NOMO-1 (cell line): ENCODE measurements at regions not wholly inside any gene's neighbourhood (a gene's known extent, or its start where the extent isn't known, plus 50 kb on each side); places are given as distances from the start of the nearest gene placed in this dataset.
"Not testable (repeated sequence)": the region's sequence is repeated elsewhere in the genome, so short reads cannot be mapped to it uniquely, and the experiment has no call there.

ENCODE experiments used
- DNase-seq, 2 experiments: peaks; one replicate each; lab custom pipeline; 2025; ENCODE audit not compliant: unreplicated experiment in 2 of 2; lab: John Stamatoyannopoulos, UW

- no peak for DNase-seq
Measured at GRCh38 chr12:105479710-105480109, 149.2 kb downstream of the C12orf75 start.

GRCh38 chr12:105480162-105480561 is 149.7 kb downstream of the C12orf75 start:
- no peak for DNase-seq

- no peak for DNase-seq
Measured at GRCh38 chr12:105481392-105482300, 151.2 kb downstream of the C12orf75 start.

- no peak for DNase-seq
Measured at GRCh38 chr12:105482951-105483350, 152.5 kb downstream of the C12orf75 start.

GRCh38 chr12:105483691-105484090 is 153.2 kb downstream of the C12orf75 start:
- DNase-seq = no peak

GRCh38 chr12:105485321-105485910 is 154.9 kb downstream of the C12orf75 start:
- DNase-seq = no peak

- no peak for DNase-seq
Measured at GRCh38 chr12:105485921-105486320, 155.4 kb downstream of the C12orf75 start.

- no peak for DNase-seq
Measured at GRCh38 chr12:105487963-105488362, 157.5 kb downstream of the C12orf75 start.

- DNase-seq = no peak
Measured at GRCh38 chr12:105492591-105493545, 162.4 kb downstream of the C12orf75 start.

GRCh38 chr12:105499205-105499604 is 168.7 kb downstream of the C12orf75 start:
- no peak for DNase-seq

- DNase-seq = not testable (repeated sequence)
Measured at GRCh38 chr12:105500676-105501075, 170.2 kb downstream of the C12orf75 start.

GRCh38 chr12:105502426-105502930 is 172.0 kb downstream of the C12orf75 start:
- no peak for DNase-seq

- DNase-seq = no peak
Measured at GRCh38 chr12:105503619-105504018, 173.1 kb downstream of the C12orf75 start.

- DNase-seq = no peak
Measured at GRCh38 chr12:105504286-105504685, 173.8 kb downstream of the C12orf75 start.

GRCh38 chr12:105506678-105507310 is 176.3 kb downstream of the C12orf75 start:
- DNase-seq = no peak

GRCh38 chr12:105507311-105508038 is 177.0 kb downstream of the C12orf75 start:
- DNase-seq = no peak

- DNase-seq = no peak
Measured at GRCh38 chr12:105508096-105508495, 177.6 kb downstream of the C12orf75 start.

GRCh38 chr12:105510526-105510925 is 180.0 kb downstream of the C12orf75 start:
- DNase-seq = no peak

GRCh38 chr12:105512861-105513260 is 182.4 kb downstream of the C12orf75 start:
- not testable (repeated sequence) for DNase-seq
